Fibroblast of villous mesenchyme (primary cell): ENCODE measurements at regions not wholly inside any gene's neighbourhood (a gene's known extent, or its start where the extent isn't known, plus 50 kb on each side); places are given as distances from the start of the nearest gene placed in this dataset.

Source experiments
- DNase-seq: peaks from one replicate; pipeline ENCODE4 v3.0.0-alpha.2; 2010; ENCODE audit warnings: low read depth
- H3K4me3 ChIP-seq: 2 replicates; pipeline ENCODE4 v1.5.1; 2011; ENCODE audit warnings: low read depth, mild to moderate bottlenecking, low read length
- CTCF ChIP-seq: IDR thresholded peaks from 2 replicates; pipeline ENCODE4 v1.5.1; 2012; ENCODE audit warnings: low read depth, mild to moderate bottlenecking, low read length; ENCODE audit not compliant: insufficient read depth

- H3K4me3 ChIP-seq: no peak overlapping the region
- no peak for DNase-seq
- TF ChIP-seq CTCF: no peak
Observed at GRCh38 chr13:84978851-84979250, 820.4 kb downstream of the SLITRK6 start.

- no peak for TF ChIP-seq CTCF
- DNase-seq: no peak
- no peak overlapping the region for H3K4me3 ChIP-seq
Observed at GRCh38 chr13:84973661-84974060, 825.6 kb downstream of the SLITRK6 start.

GRCh38 chr13:84972907-84973306 lies 826.3 kb downstream of the SLITRK6 start:
- no peak for TF ChIP-seq CTCF
- H3K4me3 ChIP-seq: no peak overlapping the region
- no peak for DNase-seq

GRCh38 chr13:84962849-84963248 lies 836.4 kb downstream of the SLITRK6 start:
- TF ChIP-seq CTCF: no peak
- DNase-seq: no peak
- no peak overlapping the region for H3K4me3 ChIP-seq

- no peak overlapping the region for H3K4me3 ChIP-seq
- DNase-seq: no peak
- no peak for TF ChIP-seq CTCF
Observed at GRCh38 chr13:84962141-84962750, 837.0 kb downstream of the SLITRK6 start.

GRCh38 chr13:84961023-84961422 lies 838.2 kb downstream of the SLITRK6 start:
- no peak for DNase-seq
- no peak overlapping the region for H3K4me3 ChIP-seq

More at GRCh38 chr13:84961023-84961422, 838.2 kb downstream of the SLITRK6 start:
- no peak for TF ChIP-seq CTCF
